ENCODE measurements at regions not wholly inside any gene's neighbourhood (a gene's known extent, or its start where the extent isn't known, plus 50 kb on each side); places are given as distances from the start of the nearest gene placed in this dataset.

- H3F3A ChIP-seq (ENCODE audit: control insufficient read depth, insufficient read depth) = no peaks in the 10 kb centered on the region
These were observed 1216.0 kb upstream of the PCDH20 start for GRCh38 chr13:62631619-62632018.

GRCh38 chr13:62631124-62631523 is 1215.5 kb upstream of the PCDH20 start:
- Histone ChIP-seq H3K4me1 (ENCODE audit: control insufficient read depth, low read length) (no peaks in the 10 kb centered on the region), H3K4me2 (ENCODE audit: low read length) (no peak overlapping the region), H3K9me2 (replicated peaks; ENCODE audit: control insufficient read depth, low read length) (no peaks in the 10 kb centered on the region)

More at GRCh38 chr13:62631619-62632018, 1216.0 kb upstream of the PCDH20 start:
- H3K9me3 ChIP-seq (ENCODE audit: control insufficient read depth, insufficient read depth, low read length) = no peaks in the 10 kb centered on the region
- no peaks in the 10 kb centered on the region for H3K4me1 ChIP-seq (ENCODE audit: control insufficient read depth, low read length)
- H3K36me3 ChIP-seq (ENCODE audit: control insufficient read depth, low read length) = no peaks in the 10 kb centered on the region
- no peaks in the 10 kb centered on the region for H3K9me2 ChIP-seq (replicated peaks; ENCODE audit: control insufficient read depth, low read length)
- H4K20me1 ChIP-seq (ENCODE audit: control insufficient read depth, insufficient read depth, low read depth, low read length) = no peaks in the 10 kb centered on the region
- H3K79me2 ChIP-seq (ENCODE audit: control insufficient read depth, low read length) = no peaks in the 10 kb centered on the region
- H3K4me3 ChIP-seq (ENCODE audit: low read length) = no peak overlapping the region
- no peak for TF ChIP-seq EZH2phosphoT487 (IDR thresholded peaks at IDR 0.05; ENCODE audit: borderline replicate concordance, low read length)
- no peak for TF ChIP-seq CTCF (IDR thresholded peaks at IDR 0.05; ENCODE audit: low read depth, low read length, poor library complexity, severe bottlenecking)
- no peak overlapping the region for H3K4me2 ChIP-seq (ENCODE audit: low read length)
- no peaks in the 10 kb centered on the region for H3K27me3 ChIP-seq (ENCODE audit: control insufficient read depth, low read length)
- H3K27ac ChIP-seq (ENCODE audit: low read depth, low read length) = no peak overlapping the region

GRCh38 chr13:62629618-62630017 is 1214.0 kb upstream of the PCDH20 start:
- Histone ChIP-seq H3K27me3 (ENCODE audit: control insufficient read depth, low read length) (no peaks in the 10 kb centered on the region), H3K9me2 (replicated peaks; ENCODE audit: control insufficient read depth, low read length) (no peaks in the 10 kb centered on the region), H3K4me2 (ENCODE audit: low read length) (no peak overlapping the region), H3K36me3 (ENCODE audit: control insufficient read depth, low read length) (no peaks in the 10 kb centered on the region), H3K9me3 (ENCODE audit: control insufficient read depth, insufficient read depth, low read length) (no peaks in the 10 kb centered on the region), H3K27ac (ENCODE audit: low read depth, low read length) (no peak overlapping the region), H3K4me3 (ENCODE audit: low read length) (no peak overlapping the region), H4K20me1 (ENCODE audit: control insufficient read depth, insufficient read depth, low read depth, low read length) (no peaks in the 10 kb centered on the region), H3K79me2 (ENCODE audit: control insufficient read depth, low read length) (no peaks in the 10 kb centered on the region), H3K4me1 (ENCODE audit: control insufficient read depth, low read length) (no peaks in the 10 kb centered on the region), H3F3A (ENCODE audit: control insufficient read depth, insufficient read depth) (no peaks in the 10 kb centered on the region)
- no peak for TF ChIP-seq CTCF (IDR thresholded peaks at IDR 0.05; ENCODE audit: low read depth, low read length, poor library complexity, severe bottlenecking)
- TF ChIP-seq EZH2phosphoT487 (IDR thresholded peaks at IDR 0.05; ENCODE audit: borderline replicate concordance, low read length) = no peak

More at GRCh38 chr13:62631124-62631523, 1215.5 kb upstream of the PCDH20 start:
- no peak overlapping the region for H3K4me3 ChIP-seq (ENCODE audit: low read length)
- H3K36me3 ChIP-seq (ENCODE audit: control insufficient read depth, low read length) = no peaks in the 10 kb centered on the region
- no peak overlapping the region for H3K27ac ChIP-seq (ENCODE audit: low read depth, low read length)
- no peak for TF ChIP-seq CTCF (IDR thresholded peaks at IDR 0.05; ENCODE audit: low read depth, low read length, poor library complexity, severe bottlenecking)
- no peak for TF ChIP-seq EZH2phosphoT487 (IDR thresholded peaks at IDR 0.05; ENCODE audit: borderline replicate concordance, low read length)
- H3K27me3 ChIP-seq (ENCODE audit: control insufficient read depth, low read length) = no peaks in the 10 kb centered on the region
- H3K79me2 ChIP-seq (ENCODE audit: control insufficient read depth, low read length) = no peaks in the 10 kb centered on the region
- no peaks in the 10 kb centered on the region for H4K20me1 ChIP-seq (ENCODE audit: control insufficient read depth, insufficient read depth, low read depth, low read length)
- H3K9me3 ChIP-seq (ENCODE audit: control insufficient read depth, insufficient read depth, low read length) = no peaks in the 10 kb centered on the region
- no peaks in the 10 kb centered on the region for H3F3A ChIP-seq (ENCODE audit: control insufficient read depth, insufficient read depth)
